GM12892 (cell line): ENCODE measurements at regions not wholly inside any gene's neighbourhood (a gene's known extent, or its start where the extent isn't known, plus 50 kb on each side); places are given as distances from the start of the nearest gene placed in this dataset.

ENCODE experiments used
- POLR2A ChIP-seq: IDR thresholded peaks from 2 replicates; pipeline ENCODE4 v1.6.1; 2011; ENCODE audit warnings: low read depth, low read length, control low read depth
- POLR2AphosphoS5 ChIP-seq: IDR thresholded peaks from 2 replicates; pipeline ENCODE4 v1.6.1; 2011; ENCODE audit warnings: low read depth, low read length, control low read depth
- TAF1 ChIP-seq: IDR thresholded peaks from 2 replicates; pipeline ENCODE4 v1.6.1; 2011; ENCODE audit warnings: low read depth, mild to moderate bottlenecking, control low read depth, low read length, borderline replicate concordance

- TF ChIP-seq POLR2A (no peak), TAF1 (no peak), POLR2AphosphoS5 (no peak)
Measured at GRCh38 chr7:121578669-121579068, 182.6 kb upstream of the FAM3C start.
